Choroid plexus epithelial cell (primary cell): ENCODE measurements at regions not wholly inside any gene's neighbourhood (a gene's known extent, or its start where the extent isn't known, plus 50 kb on each side); places are given as distances from the start of the nearest gene placed in this dataset.

Experiments used
- DNase-seq: peaks from one replicate; pipeline ENCODE4 v3.0.0-alpha.2; 2010; ENCODE audit warnings: low read depth
- H3K4me3 ChIP-seq: 2 replicates; pipeline ENCODE4 v1.5.1; 2011; ENCODE audit warnings: low read depth, mild to moderate bottlenecking, control low read depth, low read length, moderate library complexity
- CTCF ChIP-seq: conservative IDR thresholded peaks from 2 replicates; pipeline ENCODE4 v1.5.1; 2011; ENCODE audit warnings: low read depth, mild to moderate bottlenecking, control low read depth, inconsistent platforms, low read length, moderate library complexity

GRCh38 chr13:90365130-90365529, 982.4 kb upstream of the MIR17HG start:
- TF ChIP-seq CTCF: peak; percentile 58
- H3K4me3 ChIP-seq: no peak overlapping the region
- DNase-seq: peak; percentile 69

DNA sequence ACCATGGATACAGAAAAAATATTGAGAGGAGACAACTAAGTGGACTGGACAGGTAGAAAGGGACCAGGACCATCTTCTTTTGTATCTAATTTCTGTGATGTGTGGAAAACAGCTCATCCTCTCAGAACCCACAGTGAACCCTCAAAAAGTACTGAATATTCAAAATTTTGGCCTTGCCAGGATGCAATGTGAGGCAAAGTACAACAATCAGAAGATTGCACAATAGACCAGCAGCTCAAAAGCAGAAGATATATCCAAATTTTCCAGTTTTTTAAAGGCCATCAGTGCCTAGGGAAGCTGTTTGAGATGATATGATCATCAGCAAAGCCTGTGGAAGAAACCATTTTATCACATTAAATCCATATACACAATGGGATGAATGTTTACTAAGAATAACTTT, 973.3 kb upstream of the MIR17HG start:
- no peak overlapping the region for H3K4me3 ChIP-seq
- no peak for TF ChIP-seq CTCF
- no peak for DNase-seq

DNA sequence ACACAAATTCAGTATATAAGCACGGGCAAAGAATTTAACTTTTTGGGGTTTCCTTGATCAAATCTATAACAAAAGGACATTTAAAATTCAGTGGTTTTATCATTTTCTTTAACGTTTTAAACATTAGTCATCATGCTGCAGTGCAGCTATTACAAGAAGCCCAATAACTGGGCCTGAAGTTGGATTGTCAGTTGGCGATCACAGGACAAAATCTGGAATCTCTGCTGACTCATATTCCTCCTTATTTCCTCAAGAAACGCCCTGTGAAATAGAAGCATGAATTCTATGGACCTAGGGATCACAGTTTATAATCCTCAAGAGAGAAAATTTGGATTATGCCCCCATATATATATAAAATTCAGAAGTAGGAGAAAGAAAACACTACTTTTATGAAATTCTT, 971.6 kb upstream of the MIR17HG start:
- peak; percentile 22 for DNase-seq
- no peak for TF ChIP-seq CTCF
- no peak overlapping the region for H3K4me3 ChIP-seq

DNA sequence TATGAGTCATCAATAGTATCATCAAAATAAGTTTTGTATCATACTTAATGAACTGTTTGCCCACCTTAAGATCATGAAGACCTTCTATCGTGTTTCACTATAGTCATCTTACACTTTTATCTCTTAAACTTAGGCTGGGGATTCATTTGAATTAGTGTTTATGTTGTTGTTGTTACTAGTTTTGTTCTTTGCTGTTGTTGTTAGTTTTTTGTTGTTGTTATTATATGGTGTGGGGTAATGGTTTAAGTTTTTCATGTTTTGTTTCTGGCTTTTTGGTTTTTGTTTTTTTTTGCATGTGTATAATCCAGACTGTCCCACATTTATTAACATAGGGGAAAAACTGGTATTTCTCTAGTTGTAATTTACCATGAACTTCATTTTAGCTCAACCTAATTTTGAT, 965.1 kb upstream of the MIR17HG start:
- no peak for DNase-seq
- H3K4me3 ChIP-seq: no peak overlapping the region
- no peak for TF ChIP-seq CTCF

DNA sequence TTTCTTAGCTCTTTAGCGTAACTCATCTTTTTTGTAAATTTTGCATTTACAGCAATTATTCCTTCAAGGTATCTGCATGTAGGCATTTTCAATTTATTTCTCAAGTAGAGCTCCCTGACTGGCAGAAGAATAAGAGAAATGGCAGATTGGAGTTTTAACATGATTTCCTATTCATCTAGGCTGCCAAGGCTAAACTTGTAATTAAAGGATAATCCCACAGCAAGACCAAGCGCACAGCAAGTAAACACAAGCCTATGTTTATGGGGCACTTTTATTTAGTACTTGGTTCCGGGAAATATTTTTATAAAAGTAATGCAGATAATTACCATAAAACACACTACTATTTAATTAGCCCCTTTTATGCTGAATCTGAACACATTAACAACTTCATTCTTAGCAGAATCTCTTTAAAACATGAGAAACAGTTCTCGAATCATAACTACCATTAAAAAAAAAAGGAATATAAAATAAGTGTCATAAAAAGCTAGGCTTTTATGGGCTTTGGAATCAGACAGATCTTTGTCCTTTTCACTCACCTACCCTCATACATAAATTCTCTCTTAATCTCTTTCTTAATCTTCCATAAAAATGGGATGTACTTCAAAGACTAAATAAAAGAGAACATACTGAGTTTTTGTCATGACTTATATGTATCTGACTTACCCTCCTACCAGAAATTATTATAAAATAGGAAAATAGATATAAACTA, 961.6 kb upstream of the MIR17HG start:
- no peak for DNase-seq
- TF ChIP-seq CTCF: no peak
- no peak overlapping the region for H3K4me3 ChIP-seq

GRCh38 chr13:90388887-90389452, 958.5 kb upstream of the MIR17HG start:
- TF ChIP-seq CTCF: no peak
- no peak for DNase-seq
- H3K4me3 ChIP-seq: no peak overlapping the region

DNA sequence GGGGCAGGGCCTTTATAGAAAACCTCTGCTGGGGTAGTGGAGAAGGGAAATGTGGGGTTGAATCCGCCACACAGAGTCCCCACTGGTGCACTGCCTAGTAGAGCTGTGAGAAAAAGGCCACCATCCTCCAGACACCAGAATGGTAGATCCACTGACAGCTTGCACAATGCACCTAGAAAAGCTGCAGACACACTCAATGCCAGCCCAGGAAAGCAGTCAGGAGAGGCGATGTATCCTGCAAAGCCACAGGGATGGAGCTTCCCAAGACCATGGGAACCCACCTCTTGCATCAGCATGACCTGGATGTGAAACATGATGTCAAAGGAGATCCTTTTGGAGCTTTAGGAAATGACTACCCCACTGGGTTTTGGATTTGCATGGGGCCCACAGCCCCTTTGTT, 958.0 kb upstream of the MIR17HG start:
- TF ChIP-seq CTCF: no peak
- DNase-seq: no peak
- no peak overlapping the region for H3K4me3 ChIP-seq
